BLaER1 treated with 17β-estradiol and CSF1 and Interleukin-3, amounts not matched to agents 10 nM and 100 nM (cell line): ENCODE measurements at regions not wholly inside any gene's neighbourhood (a gene's known extent, or its start where the extent isn't known, plus 50 kb on each side); places are given as distances from the start of the nearest gene placed in this dataset.

ENCODE experiments used
- H3K27ac ChIP-seq, 11 experiments: shearing (Covaris generic); formaldehyde crosslinking; 2 replicates each; pipeline ENCODE4 v1.8.1; 2022
- H3K27me3 ChIP-seq, 11 experiments: shearing (Covaris generic); formaldehyde crosslinking; 2 replicates each; pipeline ENCODE4 v1.8.1; 2022
- H3K36me3 ChIP-seq, 11 experiments: shearing (Covaris generic); formaldehyde crosslinking; 2 replicates each; pipeline ENCODE4 v1.8.1; 2022
- H3K4me1 ChIP-seq, 10 experiments: shearing (Covaris generic); formaldehyde crosslinking; 2 replicates each; pipeline ENCODE4 v1.8.1; 2022
- H3K4me2 ChIP-seq, 11 experiments: shearing (Covaris generic); formaldehyde crosslinking; 2 replicates each; pipeline ENCODE4 v1.8.1; 2022
- H3K4me3 ChIP-seq, 10 experiments: shearing (Covaris generic); formaldehyde crosslinking; 2 replicates each; pipeline ENCODE4 v1.8.1; 2022
- H3K9ac ChIP-seq, 11 experiments: shearing (Covaris generic); formaldehyde crosslinking; 2 replicates each; pipeline ENCODE4 v1.8.1; 2022
- H3K9me3 ChIP-seq, 11 experiments: shearing (Covaris generic); formaldehyde crosslinking; replicated peaks in 1 of 11; 2 replicates each; pipeline ENCODE4 v1.8.1; 2022
- H4K20me1 ChIP-seq, 11 experiments: shearing (Covaris generic); formaldehyde crosslinking; 2 replicates each; pipeline ENCODE4 v1.8.1; 2022
- Cebpa-rat ChIP-seq, 11 experiments: shearing (Covaris generic); IDR thresholded peaks; 2 replicates each; pipeline ENCODE4 v1.8.1; 2022

GRCh38 chr3:145767909-145768308 is 393.1 kb downstream of the PLOD2 start:
- H4K20me1 ChIP-seq = no peaks in the 10 kb centered on the region
- no peak for TF ChIP-seq Cebpa-rat (IDR thresholded peaks at IDR 0.05)
- H3K4me3 ChIP-seq = no peak overlapping the region
- no peaks in the 10 kb centered on the region for H3K4me1 ChIP-seq
- no peaks in the 10 kb centered on the region for H3K36me3 ChIP-seq
- H3K27me3 ChIP-seq = no peaks in the 10 kb centered on the region
- no peak overlapping the region for H3K4me2 ChIP-seq
- H3K9me3 ChIP-seq = peaks cover 0 to 8% (median 0%) of the 10 kb centered on the region in 11 experiments; a peak in 1 of 22 replicates
- H3K27ac ChIP-seq = no peak overlapping the region
- H3K9ac ChIP-seq = no peak overlapping the region

GRCh38 chr3:145776782-145777408 is 384.1 kb downstream of the PLOD2 start:
- Histone ChIP-seq H3K4me2 (no peak overlapping the region), H3K4me1 (no peaks in the 10 kb centered on the region)
- TF ChIP-seq Cebpa-rat (IDR thresholded peaks at IDR 0.05) = no peak

GRCh38 chr3:145780301-145780700 is 380.7 kb downstream of the PLOD2 start:
- Histone ChIP-seq H3K27me3 (no peaks in the 10 kb centered on the region), H3K27ac (no peak overlapping the region), H3K4me3 (no peak overlapping the region), H3K4me1 (no peaks in the 10 kb centered on the region), H4K20me1 (no peaks in the 10 kb centered on the region), H3K9ac (no peak overlapping the region), H3K9me3 (no peaks in the 10 kb centered on the region), H3K36me3 (no peaks in the 10 kb centered on the region), H3K4me2 (no peak overlapping the region)
- no peak for TF ChIP-seq Cebpa-rat (IDR thresholded peaks at IDR 0.05)

More at GRCh38 chr3:145776782-145777408, 384.1 kb downstream of the PLOD2 start:
- Histone ChIP-seq H3K9me3 (no peaks in the 10 kb centered on the region), H3K9ac (no peak overlapping the region), H4K20me1 (no peaks in the 10 kb centered on the region), H3K27me3 (no peaks in the 10 kb centered on the region), H3K27ac (no peak overlapping the region), H3K4me3 (no peak overlapping the region), H3K36me3 (no peaks in the 10 kb centered on the region)

- Histone ChIP-seq H4K20me1 (no peaks in the 10 kb centered on the region), H3K4me2 (no peak overlapping the region), H3K9me3 (no peaks in the 10 kb centered on the region), H3K27me3 (no peaks in the 10 kb centered on the region), H3K4me3 (no peak overlapping the region), H3K36me3 (no peaks in the 10 kb centered on the region), H3K9ac (no peak overlapping the region), H3K27ac (no peak overlapping the region), H3K4me1 (no peaks in the 10 kb centered on the region)
- TF ChIP-seq Cebpa-rat (IDR thresholded peaks at IDR 0.05) = 0 out of 22 replicates have a peak, but pooled peaks of 1 of the 11 experiments have one; percentile 28
Measured at GRCh38 chr3:145785668-145786067, 375.3 kb downstream of the PLOD2 start.

- no peaks in the 10 kb centered on the region for H3K4me1 ChIP-seq
- peaks cover 0 to 12% (median 0%) of the 10 kb centered on the region in 11 experiments; a peak in 3 of 22 replicates for H3K9me3 ChIP-seq
- H3K27me3 ChIP-seq = no peaks in the 10 kb centered on the region
- no peaks in the 10 kb centered on the region for H3K36me3 ChIP-seq
- H3K4me2 ChIP-seq = no peak overlapping the region
- H4K20me1 ChIP-seq = no peaks in the 10 kb centered on the region
- no peak overlapping the region for H3K9ac ChIP-seq
- no peak overlapping the region for H3K4me3 ChIP-seq
- no peak for TF ChIP-seq Cebpa-rat (IDR thresholded peaks at IDR 0.05)
- no peak overlapping the region for H3K27ac ChIP-seq
Measured at GRCh38 chr3:145798007-145798406, 363.0 kb downstream of the PLOD2 start.

- H3K4me2 ChIP-seq = no peak overlapping the region
- H3K9me3 ChIP-seq = peaks cover 0 to 10% (median 0%) of the 10 kb centered on the region in 11 experiments; a peak in 3 of 22 replicates
- no peak overlapping the region for H3K27ac ChIP-seq
- no peak for TF ChIP-seq Cebpa-rat (IDR thresholded peaks at IDR 0.05)
- no peaks in the 10 kb centered on the region for H3K4me1 ChIP-seq
- H3K4me3 ChIP-seq = no peak overlapping the region
- no peaks in the 10 kb centered on the region for H4K20me1 ChIP-seq
- H3K36me3 ChIP-seq = no peaks in the 10 kb centered on the region
- no peaks in the 10 kb centered on the region for H3K27me3 ChIP-seq
- H3K9ac ChIP-seq = no peak overlapping the region
Measured at GRCh38 chr3:145798696-145799537, 362.1 kb downstream of the PLOD2 start.

GRCh38 chr3:145801696-145802095 is 359.3 kb downstream of the PLOD2 start:
- Histone ChIP-seq H3K4me2 (no peak overlapping the region), H3K27me3 (no peaks in the 10 kb centered on the region), H3K4me1 (no peaks in the 10 kb centered on the region), H3K9ac (no peak overlapping the region), H3K4me3 (no peak overlapping the region), H3K9me3 (no peaks in the 10 kb centered on the region), H3K27ac (no peak overlapping the region), H3K36me3 (no peaks in the 10 kb centered on the region), H4K20me1 (no peaks in the 10 kb centered on the region)
- no peak for TF ChIP-seq Cebpa-rat (IDR thresholded peaks at IDR 0.05)

GRCh38 chr3:145807990-145808389 is 353.0 kb downstream of the PLOD2 start:
- Histone ChIP-seq H3K4me3 (no peak overlapping the region), H3K9me3 (no peaks in the 10 kb centered on the region), H3K4me2 (no peak overlapping the region), H3K36me3 (no peaks in the 10 kb centered on the region), H3K4me1 (no peaks in the 10 kb centered on the region), H3K27me3 (no peaks in the 10 kb centered on the region), H3K9ac (no peak overlapping the region), H3K27ac (no peak overlapping the region), H4K20me1 (no peaks in the 10 kb centered on the region)
- no peak for TF ChIP-seq Cebpa-rat (IDR thresholded peaks at IDR 0.05)

GRCh38 chr3:145812391-145812790 is 348.6 kb downstream of the PLOD2 start:
- Histone ChIP-seq H3K9me3 (no peaks in the 10 kb centered on the region), H3K27me3 (no peaks in the 10 kb centered on the region), H3K4me3 (no peak overlapping the region), H3K4me2 (no peak overlapping the region), H3K27ac (no peak overlapping the region), H3K4me1 (no peaks in the 10 kb centered on the region), H3K36me3 (no peaks in the 10 kb centered on the region), H4K20me1 (no peaks in the 10 kb centered on the region), H3K9ac (no peak overlapping the region)
- no peak for TF ChIP-seq Cebpa-rat (IDR thresholded peaks at IDR 0.05)
